GM21619 (cell line): ENCODE measurements at regions not wholly inside any gene's neighbourhood (a gene's known extent, or its start where the extent isn't known, plus 50 kb on each side); places are given as distances from the start of the nearest gene placed in this dataset.

Source experiments
- ATAC-seq: cut with Tn5 transposase; IDR thresholded peaks from one replicate; pipeline ENCODE4 v1.9.1; 2021; ENCODE audit not compliant: unreplicated experiment

DNA sequence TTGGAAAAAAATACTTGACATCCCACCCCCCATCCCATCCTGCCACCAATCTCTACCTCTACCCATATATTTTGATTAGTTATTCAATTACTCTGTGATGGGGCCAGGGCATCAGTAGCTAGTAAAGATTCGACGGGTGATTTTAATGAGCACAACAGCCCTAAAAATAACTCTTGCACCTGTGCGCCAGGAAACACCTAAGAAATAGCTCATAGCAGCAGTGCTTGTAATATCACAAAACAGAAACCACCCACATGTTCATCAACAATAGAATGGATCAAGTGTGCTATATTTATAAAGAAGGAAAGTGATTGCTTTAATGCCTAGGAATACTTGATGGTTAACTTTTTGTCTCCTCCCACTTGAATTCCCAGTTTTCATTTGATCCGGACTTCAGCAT lies 225.6 kb upstream of the LCORL start:
- ATAC-seq: no peak

DNA sequence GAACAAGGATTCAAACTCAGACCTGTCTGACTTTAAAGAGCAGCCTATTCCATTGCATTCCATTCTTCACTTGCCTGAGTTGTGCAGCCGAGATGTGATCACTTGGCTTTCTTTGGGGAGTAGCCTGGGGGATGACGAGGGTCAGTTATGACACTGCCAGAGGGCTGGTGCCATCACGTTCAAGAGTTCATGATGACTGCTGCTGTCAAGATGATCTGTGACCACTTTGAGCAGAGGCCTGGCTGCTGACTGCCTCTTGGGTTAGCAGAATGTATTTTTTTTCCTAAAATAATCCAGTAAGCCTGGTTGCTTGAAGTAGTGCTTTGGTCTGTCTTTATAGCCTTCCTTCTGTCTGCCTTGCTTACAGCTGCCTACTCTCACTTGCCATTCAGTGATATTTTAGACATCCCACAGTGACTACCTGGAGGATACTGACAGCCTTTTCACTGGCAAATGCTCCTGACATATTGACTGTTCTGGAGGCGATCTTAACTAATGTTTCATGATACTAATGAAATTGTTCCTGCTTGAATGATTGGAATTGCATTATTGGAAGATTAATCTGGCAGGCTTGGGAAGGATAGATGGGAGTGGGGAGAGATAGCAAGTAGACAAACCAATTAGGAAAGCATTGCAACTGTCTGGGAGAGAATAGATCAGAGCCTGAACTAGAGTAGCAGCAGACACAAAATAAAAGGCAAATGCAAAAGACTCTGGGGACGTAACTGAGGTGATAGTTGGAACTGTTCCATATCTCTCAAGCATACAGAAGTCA lies 221.6 kb upstream of the LCORL start:
- ATAC-seq: no peak

DNA sequence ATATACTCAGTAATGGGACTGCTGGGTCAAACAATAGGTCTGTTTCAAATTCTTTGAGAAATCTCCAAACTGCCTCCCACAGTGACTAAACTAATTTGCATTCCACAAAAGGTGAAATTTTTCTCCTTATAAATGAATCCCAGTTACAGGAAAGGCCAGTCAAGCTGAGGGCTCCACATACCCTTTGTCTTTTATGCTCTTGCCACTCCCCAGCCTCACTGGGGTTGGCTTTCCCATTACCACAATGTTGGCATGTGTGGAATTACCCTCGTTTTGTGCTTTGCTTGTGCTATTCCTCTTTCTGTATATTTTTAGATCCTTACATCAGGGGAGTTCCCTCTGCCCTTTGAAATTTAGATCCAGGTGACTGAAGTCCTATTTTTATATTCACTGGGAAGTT lies 220.2 kb upstream of the LCORL start:
- ATAC-seq: no peak

DNA sequence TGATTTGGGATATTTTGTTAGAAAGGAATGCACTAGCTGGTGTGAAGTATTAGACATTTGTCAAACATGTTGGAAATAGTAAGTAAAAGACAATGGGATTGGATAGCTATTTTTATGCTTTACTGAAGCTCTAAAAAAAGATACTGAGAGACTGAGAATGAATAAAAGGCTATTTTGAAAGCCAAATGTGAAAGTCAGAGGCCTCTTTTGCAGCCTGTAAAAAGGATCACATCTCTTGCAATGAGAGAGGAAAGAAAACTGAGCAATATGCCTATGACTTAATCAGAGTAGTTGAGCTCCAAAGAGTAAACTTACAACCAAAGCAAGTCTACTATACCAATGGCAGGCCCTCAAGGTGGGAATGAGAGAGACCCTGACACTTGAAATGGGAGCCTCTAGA lies 212.6 kb upstream of the LCORL start:
- ATAC-seq: no peak

DNA sequence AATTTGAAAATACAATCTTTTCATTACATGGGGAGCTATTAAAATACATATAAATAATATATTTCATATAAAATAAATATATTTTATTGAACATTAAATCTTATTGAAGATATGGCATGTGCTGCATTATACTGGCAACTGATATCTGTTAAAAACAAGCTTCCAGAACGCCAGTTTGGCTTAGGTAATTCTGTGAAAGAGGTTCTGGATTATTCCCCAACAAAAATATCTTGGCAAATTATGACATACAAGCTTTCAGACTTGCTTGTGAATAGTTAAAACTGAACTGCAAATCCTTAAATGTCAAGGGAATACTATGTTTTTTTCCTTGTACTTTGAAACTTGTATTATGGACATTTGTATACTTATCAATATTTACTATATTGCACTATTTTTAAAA lies 210.2 kb upstream of the LCORL start:
- no peak for ATAC-seq

DNA sequence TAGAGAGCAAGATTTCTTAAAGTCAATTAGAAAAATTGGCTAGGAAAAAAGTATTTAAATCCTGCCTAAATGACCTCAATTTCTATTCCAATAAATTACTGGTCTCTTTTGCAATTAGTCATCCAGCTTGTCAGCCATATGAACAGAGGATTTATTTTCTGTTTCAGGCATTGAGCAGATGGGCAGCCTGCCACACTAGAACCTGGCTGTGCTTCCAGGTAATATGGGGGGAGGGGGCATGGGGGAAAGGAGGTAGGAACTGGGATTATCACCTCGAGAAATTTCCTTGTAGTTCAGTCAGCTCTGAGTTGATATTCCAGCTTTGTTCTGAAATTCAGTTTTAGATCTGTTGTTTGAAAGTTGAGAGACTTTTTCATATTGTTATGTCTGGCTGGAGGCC lies 206.3 kb upstream of the LCORL start:
- ATAC-seq: no peak

DNA sequence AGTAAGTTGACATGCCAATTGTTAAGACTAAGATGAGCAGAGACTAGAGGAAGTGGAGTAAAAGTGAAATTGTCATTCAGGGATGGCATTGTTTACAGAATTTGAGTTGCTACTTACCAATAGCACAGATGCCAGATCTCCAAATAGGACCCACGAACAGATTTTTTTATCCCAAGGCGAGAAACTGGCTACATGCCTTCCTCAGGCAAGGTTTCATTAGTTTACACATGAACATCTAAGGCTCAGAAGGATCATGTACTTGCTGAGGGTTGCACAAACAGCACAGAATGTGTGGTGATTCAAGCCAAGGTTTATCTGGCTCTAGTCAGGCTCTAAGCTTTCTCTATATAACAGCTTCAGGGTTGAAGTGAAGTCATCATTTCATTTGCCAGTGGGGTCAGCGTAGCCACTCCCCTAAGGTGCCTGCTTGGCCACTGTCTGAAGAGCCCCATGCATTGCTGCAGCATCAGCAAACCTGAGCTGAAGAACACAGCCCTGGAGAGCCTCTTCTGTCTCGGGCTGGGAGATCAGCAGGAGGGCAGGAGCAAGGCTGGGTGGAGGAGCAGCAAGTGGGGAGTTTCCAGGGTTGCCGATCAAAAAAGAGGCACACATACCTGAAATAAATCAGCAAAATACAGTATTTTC lies 193.0 kb upstream of the LCORL start:
- no peak for ATAC-seq

DNA sequence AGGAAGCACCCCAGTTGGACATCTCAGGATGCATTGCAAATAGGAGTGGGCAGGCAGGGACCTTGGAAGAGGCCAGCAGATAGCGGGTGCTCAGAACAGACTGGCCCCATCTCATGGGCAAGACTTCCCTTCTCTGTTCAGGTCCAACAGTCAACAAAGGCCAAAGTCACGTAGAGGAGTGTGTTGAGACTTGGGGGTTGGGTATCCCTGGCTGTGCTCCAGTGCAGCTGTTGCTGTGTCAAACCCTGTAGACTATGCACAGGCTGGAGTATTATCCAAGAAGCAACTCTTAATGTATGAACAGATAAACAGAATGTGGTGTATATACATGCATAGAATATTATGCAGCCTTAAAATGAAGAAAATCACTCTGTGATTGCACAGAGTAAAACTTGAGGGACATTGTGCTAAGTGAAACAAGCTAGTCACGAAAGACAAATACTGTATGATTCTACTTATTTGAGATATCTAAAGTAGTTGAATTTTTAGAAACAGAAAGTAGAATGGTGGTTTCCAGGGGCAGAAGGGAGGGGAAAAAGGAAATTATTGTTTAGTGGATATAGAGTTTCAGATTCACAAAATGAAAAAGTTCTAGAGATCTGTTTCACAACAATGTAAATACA lies 192.1 kb upstream of the LCORL start:
- ATAC-seq: peak; percentile 52

DNA sequence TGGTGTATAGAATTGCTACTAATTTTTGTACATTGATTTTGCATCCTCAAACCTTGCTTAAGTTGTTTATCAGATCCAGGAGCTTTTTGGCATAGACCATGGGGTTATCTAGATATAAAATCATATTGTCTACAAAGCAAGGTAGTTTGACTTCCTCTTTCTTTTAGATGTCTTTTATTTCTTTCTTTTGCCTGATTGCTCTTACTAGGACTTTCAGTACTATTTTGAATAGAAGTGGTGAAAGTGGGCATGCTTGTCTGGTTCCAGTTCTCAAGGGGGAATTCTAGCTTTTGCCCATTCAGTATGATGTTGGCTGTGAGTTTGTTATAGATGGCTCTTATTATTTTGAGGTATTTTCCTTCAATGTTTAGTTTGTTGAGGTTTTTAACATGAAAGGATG lies 187.9 kb upstream of the LCORL start:
- ATAC-seq: peak; percentile 52

DNA sequence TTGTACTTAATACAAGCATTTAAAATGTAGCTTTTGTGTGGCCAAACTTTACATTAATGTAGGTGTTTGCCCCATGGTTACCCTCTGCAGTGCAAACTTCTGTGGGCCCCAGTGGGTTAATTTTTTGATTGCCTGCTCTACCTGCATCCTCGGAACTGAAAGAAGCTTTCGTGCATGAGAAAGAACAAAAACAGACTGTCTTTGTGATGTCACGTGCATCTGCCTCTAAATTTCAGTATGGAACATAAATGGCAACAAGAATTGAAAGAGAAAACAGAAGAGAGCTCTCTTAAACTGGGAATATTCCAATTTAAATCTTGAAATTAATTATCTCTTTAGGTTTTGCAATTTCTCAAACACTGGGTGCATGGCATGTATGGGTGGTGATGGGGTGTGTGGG lies 182.4 kb upstream of the LCORL start:
- no peak for ATAC-seq

DNA sequence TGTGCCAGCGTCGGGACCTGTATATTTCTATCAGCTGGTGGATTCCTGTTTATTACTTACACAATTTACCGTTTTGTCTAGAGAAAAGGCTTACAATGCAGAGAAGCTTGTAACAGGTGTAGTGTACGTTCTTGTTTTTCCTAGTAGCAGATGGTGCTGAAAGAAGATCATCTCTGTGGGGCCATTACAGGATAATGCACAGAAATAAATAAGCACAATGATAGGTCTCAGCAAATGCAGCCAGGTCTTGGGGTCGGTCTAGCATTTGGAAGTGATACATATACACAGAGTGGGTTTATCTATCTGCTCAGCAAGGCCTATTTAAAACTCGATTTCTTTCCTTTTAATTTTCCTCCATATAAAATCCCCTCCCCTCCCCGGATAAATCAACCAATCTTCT lies 180.9 kb upstream of the LCORL start:
- no peak for ATAC-seq

DNA sequence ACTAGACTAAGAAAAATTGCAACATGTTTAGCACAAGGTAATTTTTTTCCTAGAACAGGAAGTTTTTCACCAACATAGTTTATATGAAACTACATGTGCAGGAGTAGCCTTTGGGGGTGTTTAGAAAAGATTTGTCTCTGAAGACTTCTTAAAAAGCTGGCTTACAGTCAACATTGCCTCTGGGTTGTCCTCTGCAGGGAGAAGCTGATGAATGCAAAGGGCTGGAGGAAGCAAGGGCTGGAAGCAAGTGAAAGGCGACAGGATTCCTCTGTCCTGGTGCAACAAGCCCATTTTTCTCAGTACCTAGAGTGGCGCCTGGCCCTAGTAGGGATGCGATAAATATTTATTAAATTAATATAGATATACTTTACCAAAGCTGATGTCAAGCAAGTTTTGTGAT lies 180.3 kb upstream of the LCORL start:
- ATAC-seq: no peak

DNA sequence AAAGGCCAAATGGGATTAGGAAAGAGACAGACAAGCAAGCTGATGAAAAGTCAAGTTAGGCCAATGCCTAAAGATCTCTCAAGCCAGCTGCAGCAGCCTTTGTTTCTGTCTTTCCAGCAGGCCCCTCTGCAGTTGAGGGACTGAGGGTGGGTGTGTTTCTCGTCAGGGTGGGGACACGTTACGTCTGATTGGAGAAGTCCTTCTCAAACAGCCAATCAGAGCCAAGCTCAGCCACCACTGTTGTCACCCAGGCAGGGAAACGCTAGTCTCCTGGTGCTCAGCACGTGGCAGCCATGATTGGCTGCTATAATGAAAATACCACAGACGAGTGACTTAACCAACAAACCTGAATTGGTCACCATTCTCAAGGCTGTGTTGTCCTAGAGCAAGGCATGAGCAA lies 177.1 kb upstream of the LCORL start:
- ATAC-seq: no peak

DNA sequence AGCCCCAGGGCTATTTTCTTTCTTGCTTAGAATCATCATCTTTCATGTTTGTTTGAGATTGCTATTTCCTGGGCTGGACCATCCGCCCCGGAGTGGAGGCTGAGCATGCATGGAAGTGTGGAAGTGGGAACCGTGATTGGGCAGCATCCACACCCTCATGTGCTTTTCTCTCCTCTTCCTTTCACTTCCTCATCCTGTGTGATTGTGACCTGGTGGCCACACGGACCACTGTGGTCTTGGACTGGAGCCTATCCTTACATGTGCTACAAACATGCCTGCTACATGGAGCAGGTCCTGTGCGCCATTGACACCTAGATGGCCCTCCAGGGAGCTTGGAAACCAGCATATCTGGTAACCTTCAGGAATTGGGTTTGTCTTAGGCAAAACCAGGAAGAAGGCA lies 175.9 kb upstream of the LCORL start:
- ATAC-seq: no peak

DNA sequence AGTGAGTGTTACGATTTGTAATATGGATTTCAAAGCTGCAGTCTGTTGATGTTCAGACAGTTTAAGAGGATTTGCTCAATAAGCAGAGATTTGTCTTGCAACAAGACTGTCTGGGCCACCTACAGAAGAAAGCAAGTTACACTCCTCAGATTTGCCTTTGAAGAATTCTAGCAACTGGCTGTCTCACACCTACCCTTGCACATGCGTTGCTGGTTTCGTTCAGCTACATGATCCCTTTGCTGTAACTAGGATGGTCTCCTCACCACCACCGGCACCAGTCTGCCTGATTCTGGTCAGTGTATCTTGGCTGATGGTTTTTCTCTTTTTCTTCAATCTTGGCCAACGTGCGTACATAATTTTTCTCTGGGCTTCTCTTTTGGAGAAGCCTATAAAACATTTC lies 172.7 kb upstream of the LCORL start:
- no peak for ATAC-seq

DNA sequence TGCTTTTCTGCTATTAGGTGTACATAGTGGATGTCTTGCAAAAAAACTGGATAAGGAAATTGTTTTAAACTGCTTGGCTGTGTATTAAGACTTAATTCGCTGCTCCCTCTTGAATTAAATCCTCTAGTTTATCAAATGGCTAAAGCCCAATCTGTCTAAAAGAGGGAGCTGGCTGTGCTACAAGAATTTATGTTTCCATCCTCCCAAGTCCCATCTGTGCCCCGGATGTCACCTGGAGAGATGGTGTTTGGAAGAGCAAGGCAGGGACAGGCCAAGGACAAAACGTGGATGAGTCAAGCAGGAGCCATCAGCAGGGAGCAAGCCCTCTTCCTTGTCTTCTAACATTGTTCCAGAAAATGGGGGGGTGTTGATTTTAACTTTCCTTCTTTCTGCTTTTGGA lies 171.3 kb upstream of the LCORL start:
- no peak for ATAC-seq

DNA sequence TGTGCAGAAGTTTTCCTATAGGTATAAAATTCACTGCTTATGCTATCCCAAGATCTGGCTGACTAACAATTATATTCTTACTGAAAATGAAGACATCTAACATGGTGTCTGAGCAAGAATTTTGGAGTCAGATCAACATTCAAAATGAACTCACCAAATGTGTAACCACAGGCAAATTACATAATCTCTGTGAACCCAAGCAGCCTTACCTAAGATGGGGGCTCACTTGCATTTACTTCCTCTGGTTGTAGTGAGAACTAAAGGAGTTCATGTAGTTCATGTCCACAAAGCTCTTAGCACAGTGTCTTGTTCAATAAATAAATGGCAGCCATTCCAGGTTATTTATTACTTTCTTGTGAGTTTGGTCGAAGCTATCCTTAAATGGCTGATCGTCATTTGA lies 163.9 kb upstream of the LCORL start:
- ATAC-seq: no peak

DNA sequence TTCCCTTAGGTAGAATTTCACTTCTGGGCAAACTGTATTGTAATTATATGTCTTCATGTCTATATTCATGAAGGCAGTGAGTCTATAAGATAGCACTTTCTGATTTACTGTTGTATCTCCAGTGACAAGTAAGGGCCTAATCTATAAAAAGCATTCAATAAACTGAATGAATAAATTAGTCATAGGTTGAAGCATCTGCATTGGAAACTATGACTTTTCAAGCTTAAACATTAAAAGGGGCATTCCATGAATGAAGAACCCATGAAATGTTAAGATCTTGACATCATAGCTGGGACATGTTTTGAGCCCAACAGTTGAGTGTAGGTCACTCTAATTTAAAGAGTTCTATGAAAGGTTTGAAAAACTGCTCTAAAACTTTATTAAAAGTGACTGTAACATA lies 159.3 kb upstream of the LCORL start:
- ATAC-seq: no peak

DNA sequence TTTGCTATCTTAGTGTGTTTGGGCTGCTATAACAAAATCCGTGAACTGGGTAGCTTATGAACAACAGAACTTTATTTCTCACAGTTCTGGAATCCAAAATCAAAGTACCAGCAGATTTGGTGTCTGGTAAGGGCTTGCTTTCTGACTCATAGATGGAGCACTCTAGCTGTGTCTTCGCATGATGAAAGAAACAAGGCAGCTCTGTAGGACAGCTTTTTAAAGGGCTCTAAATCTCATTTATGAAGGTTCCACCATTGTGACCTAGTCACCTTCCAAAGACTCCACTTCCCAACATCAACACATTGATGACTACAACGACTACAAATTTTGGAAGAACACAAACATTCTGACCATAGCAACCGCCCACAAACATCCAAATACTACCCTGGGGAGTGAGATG lies 158.6 kb upstream of the LCORL start:
- no peak for ATAC-seq

DNA sequence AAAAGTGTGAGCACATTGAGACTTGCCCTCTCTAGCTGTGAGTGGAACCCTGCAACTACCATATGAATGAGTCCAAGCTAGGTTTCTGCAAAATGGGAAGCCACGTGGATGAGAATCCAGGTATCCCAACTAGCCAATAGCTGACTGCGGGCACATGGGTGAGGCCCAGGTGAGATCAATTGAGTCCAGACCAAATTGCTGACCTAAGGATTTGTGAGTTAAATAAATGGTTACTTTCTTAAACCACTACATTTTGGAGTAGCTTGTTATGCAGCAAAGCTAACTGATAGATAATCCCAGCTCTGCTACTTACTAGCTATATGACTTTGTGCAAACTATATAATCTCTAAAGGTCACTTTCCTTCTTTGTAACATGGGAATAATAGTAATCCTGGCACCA lies 150.3 kb upstream of the LCORL start:
- no peak for ATAC-seq

DNA sequence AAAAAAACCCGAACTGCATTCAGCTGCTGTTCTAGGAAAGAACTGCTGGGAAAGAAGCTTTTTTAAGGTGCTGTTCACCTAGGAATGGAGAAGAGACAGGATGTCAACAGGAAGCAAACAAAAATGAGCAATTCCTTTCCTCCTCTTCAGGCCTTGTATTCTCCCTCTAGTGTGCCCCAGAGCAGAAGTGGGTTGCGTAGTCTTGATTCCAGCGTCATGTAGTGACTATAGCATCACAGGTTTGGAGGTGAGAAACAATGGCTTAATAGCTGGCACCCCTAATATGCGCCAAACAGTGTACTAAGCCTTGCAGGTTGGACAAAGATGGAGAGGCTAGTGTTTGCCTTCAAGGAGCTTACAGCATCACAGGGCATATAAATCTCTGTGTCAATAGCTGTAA lies 146.3 kb upstream of the LCORL start:
- no peak for ATAC-seq

DNA sequence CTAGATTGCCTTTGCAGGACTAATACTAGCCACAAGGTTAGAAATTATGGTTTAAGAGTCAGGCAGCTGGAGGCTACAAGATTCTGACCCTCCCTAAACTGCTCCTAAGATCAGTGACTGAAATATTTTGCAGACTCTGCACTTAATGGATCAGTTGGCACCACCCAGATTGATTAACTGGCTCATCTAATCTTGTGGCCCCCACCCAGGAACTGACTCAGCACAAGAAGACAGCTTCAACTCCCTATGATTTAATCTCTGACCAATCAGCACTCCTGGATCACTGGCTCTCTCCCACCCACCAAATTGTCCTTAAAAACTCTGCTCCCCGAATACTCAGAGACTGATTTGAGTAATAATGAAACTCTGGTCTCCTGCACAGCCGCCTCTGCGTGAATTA lies 145.4 kb upstream of the LCORL start:
- ATAC-seq: no peak

DNA sequence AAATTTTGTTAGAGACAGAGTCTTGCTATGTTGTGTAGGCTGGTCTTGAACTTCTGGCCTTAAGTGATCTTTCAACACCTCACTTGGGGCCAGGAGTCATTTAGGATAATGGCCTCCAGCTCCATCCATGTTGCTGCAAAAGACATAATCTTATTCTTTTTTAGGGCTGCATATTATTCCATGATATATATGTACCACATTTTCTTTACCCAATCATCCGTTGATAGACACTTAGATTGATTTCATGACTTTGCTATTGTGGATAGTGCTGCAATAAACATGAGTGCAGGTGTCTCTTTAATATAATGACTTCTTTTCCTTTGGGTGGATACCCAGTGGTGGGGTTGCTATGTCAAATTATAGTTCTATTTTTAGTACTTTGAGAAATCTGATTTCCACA lies 140.9 kb upstream of the LCORL start:
- ATAC-seq: no peak
